ENCODE measurements at regions not wholly inside any gene's neighbourhood (a gene's known extent, or its start where the extent isn't known, plus 50 kb on each side); places are given as distances from the start of the nearest gene placed in this dataset.

DNA sequence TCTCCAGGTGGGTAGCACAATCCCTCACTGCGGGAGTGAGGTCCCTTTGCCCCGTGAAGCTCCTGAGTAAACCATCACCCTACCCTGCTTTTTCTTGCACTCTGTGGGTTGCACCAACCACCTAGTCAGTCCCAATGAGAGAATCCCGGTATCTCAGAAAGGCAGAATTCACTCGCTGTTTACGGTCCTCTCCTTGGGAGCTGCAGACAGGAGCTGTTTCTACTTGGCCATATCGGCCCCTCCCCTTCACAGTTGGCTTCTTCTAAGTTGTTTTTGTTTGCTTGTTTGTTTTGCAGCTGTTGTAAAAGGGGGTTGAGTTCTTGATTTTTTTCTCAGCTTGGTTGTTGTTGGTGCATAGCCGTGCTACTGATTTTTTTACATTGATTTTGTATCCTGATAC is 237.0 kb upstream of the RASA1 start:
- TF ChIP-seq EP300 (conservative IDR thresholded peaks at IDR 0.05; ENCODE audit: poor library complexity, severe bottlenecking) (no peak), CTCF (IDR thresholded peaks at IDR 0.05; ENCODE audit: poor library complexity, severe bottlenecking) (no peak), TAF1 (IDR thresholded peaks at IDR 0.05; ENCODE audit: low read depth) (no peak)

Measured in neural cell (in vitro differentiated cells).